ENCODE measurements at regions not wholly inside any gene's neighbourhood (a gene's known extent, or its start where the extent isn't known, plus 50 kb on each side); places are given as distances from the start of the nearest gene placed in this dataset.
A peak's percentile ranks its signal among the peaks of the same experiment; 100 is the strongest.
"Not testable (repeated sequence)": the region's sequence is repeated elsewhere in the genome, so short reads cannot be mapped to it uniquely, and the experiment has no call there.

DNA sequence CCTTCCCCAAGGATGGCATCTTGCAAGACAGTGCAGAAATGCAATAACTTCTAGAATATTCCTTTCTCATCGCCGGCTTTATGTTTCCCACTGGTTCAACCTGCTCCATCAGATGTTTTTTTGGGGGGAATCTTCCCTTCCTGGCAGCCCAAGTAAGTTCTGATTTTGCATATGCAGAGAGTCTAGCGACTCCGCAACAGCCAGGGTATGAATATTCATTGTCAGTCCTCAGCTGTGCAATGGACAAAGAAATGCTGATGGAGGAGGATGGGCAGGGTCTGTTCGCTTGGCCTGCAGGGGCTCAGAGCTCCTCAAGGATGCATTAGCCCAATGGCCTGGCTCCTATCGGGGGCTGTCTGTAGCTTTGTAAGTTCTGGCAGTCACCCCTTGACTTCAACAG is 358.8 kb upstream of the CCL2 start:
- no peak for DNase-seq (ENCODE audit: low spot score)

DNA sequence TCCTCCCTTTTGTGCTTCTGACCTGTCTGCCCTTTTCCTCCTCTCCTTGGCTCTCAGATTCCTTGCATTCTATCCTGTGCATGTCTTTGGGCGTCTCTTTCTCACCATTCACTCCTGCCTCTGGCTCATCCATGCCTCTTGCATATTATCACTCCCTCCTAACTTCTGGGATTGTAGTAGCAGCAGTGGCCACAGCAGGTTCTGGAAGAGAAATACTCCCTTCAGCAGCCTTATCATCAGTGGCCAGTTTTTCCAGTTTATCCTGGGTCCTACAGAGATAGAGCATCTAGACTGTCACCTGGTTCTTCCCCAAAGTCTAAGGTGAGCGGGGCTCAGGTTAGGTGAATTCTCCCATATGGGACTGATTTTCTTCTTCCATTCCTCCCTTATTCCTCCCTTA is 354.0 kb upstream of the CCL2 start:
- DNase-seq (ENCODE audit: low spot score), result no peak

DNA sequence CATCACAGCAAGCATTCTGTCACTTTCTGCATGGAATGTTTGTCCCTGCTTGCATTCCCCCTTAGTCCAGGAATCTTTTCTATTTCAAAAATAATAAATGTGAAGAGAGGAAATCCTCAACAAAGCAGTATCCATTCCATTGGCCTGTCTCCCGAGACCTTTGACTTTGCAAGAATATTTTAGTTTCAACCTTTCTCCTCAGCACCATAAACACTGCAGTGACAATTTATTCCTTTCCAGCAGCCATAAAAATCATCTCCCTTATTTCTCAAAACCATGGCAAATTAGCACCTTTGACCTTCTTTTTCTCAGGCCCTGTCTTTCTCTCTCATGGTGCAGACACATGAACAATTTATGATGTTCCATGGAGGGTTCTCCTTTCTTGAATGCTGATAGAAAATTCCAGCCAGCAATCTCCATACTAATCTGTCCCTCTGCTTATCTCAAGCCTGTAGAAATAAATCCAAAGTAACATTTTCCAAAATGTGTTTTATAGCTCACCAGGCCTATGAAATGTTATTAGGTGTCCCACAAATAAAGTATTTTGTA is 352.1 kb upstream of the CCL2 start:
- DNase-seq (ENCODE audit: low spot score), result no peak

DNA sequence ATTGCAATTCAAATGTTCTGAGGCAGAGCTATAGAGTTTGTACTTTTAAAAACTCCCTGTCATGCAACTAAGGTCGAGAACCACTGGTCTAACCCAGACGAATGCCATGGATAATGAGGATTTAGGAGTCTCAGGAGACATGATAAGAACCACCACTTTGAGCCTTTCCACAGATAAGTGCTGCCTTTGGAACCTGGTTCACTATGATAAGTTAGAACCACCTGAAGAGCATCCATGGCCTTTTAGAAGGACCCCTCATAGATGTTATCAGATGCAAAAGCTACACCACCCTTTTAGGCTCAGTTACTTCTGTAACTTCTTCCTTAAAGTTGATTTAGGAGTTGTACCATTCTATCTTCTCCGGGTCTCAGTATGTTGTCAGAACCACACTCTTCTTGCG is 350.6 kb upstream of the CCL2 start:
- no peak for DNase-seq (ENCODE audit: low spot score)

DNA sequence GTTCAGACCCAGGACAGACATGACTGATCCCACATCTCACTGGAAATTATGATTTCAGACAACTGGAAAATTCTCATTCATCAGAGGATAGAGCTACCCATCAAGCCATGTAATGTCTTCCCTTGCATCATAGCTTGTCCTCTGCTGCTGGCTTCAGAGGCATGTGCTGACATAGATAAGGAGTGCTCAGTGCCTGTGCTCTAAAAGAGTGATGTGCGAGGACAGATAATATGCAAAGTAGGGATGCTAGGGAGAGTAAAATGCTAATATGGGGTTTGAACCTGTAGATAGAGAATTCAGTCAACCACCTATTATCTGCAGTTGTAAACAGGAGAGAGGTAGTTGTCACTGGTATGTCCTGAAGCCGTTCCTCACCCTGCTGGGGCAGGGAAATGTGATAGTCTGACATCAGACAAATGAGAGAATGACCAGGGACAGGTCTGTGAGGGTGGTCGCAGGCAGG is 349.7 kb upstream of the CCL2 start:
- DNase-seq (ENCODE audit: low spot score), result no peak

DNA sequence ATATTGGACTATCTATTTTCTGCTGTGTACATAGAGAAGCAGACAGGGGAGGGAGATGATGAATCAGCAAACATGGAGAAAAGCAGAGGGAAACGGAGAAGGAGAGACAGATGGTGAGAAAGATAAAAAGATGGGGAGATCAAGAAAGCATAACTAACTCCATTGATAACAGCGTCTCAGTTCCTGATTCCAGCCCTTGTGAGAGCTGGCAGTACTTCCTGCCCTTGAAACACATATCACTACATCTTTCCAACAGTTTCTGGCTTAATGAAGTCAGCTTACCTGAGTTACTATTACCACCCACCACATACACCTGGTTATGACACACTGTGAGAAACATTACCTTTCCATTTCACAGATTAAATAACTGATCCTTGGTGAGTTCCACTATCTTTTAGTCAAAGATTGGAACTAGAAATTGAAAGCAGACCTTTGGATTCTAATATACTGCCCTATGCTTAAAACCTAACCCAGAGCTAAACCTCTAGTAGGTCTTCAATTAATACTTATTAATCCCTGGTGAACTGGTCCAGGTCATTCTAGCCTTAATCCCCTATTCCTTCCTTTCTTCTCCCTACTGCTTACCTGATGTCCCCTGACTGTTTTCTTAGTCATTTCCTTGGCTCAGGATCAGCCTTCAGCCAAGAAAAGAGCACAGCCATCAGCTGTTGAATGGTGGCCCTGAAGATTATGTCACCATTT is 346.6 kb upstream of the CCL2 start:
- no peak for DNase-seq (ENCODE audit: low spot score)

DNA sequence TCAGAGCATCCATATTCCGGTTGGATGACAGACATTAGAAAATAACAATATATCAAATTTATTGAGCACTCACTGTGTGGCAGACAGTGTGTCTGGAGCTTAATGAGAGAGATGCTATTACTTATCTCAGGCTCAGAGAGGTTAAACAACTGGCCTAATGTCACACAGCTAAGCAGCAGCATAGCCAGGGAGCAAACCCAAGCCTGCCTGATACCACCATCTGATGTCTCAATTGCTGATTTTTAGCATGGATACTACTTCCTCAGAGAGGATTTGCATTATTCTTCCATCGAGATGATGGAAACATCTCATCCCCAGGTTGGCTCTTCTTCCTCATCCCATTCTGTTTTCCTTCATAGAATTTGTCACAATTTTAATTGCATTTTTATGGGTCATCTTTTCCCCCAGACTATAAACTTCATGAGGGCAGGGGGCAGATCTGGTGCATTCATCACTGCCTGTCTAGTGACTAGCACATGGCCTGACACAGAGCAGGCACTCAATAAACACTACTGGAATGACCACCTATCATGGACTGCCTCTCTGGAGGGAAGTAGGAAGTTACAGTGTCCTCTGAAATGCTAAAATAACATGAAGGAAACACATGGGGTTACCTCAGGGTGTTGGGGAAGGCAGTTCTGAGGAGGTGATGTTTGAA is 344.8 kb upstream of the CCL2 start:
- DNase-seq (ENCODE audit: low spot score), result no peak

DNA sequence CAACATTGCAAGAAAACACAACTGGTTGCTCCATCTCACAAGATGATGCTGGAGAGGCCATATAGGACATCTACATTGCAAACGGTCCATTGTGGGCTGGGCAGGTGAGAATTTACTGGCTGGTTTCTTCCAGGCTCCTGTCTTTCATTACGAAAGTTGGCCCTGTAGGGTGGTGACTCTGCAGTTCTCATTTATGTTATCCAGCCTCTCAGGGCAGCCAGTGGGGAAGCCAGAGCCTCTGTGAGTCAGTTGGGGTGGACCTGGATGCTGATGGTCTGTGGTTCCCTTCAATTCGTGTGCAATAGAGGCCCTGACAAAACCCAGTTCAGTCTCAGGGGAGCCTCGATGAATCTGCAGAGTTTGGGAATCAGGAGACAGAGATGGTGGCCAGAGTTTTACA is 341.0 kb upstream of the CCL2 start:
- no peak for DNase-seq (ENCODE audit: low spot score)

DNA sequence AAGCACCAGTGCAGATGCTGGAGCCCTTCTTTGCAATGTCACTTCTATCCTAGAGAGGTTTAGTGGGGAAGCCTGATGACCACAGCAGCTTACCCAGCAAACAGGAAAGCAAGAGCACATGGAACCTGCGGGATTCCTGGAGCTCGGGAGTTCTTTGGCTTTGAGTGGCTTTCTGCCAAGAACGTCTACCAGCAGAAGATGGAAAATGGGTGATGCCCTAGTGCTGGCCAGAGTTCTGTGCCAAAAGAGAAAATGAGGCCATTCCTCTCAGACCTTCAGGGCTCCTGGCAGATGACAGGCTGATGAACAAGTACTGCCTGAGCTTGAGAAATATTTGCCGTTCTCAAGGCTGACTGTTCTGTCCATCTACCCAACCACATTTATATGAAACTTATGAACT is 332.1 kb upstream of the CCL2 start:
- no peak for DNase-seq (ENCODE audit: low spot score)

DNA sequence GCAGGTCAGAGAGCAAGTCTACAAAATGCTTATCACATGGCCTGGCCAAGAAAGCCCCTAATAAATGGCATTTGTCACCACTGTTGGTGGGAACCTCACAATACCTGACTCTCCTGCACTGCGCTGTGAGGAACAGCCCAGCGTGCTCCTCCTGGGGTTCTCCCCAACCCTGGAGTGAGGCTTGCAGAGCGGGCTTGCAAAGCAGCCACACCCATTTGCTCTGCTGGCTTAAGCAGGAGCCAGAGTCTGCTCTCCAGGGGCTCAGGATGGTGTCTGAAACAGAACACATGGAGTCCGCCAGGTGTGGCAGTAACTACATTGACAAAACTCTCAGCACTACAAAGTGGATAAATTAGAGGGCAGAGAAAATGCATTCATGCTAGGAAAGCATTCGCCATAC is 331.0 kb upstream of the CCL2 start:
- DNase-seq (ENCODE audit: low spot score), result no peak

DNA sequence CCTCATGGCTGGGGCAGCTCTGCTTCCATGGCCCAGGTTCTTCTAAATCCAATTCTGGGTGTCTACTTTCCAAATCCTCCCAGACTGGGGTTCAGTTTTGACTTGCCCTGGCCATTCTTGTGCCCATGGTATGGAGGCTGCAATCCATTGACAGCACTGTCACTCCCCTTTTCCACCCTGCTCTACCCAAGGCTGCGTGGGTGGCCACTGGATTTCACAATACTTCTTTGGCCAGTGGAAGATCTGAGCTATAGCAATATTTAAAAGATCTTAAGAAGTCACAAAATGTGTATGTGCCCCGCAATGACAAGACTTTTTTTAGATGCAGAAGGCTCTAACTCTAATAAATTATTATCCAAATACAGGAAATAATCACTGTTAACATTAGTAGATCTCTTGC is 329.4 kb upstream of the CCL2 start:
- DNase-seq (ENCODE audit: low spot score), result no peak

DNA sequence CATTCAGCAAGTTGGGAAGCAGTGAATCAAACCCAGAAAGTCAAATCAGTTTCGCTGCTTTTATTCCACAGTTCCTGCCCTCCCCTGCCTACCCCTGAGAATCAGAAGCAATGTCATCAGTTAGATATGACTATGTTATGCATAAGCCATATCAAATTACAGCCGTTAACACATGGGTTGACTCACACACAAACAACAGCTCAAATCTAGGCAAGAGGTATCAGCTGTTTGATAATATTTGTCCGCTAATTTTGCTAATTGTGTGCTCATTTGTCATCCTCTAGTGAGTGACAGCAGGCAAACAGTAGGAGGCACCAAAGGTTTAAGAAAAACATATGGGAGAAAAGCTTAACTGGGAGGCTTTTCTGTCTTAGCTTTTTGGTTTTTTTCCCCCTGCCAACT is 327.4 kb upstream of the CCL2 start:
- peak; percentile 36 for DNase-seq (ENCODE audit: low spot score)

DNA sequence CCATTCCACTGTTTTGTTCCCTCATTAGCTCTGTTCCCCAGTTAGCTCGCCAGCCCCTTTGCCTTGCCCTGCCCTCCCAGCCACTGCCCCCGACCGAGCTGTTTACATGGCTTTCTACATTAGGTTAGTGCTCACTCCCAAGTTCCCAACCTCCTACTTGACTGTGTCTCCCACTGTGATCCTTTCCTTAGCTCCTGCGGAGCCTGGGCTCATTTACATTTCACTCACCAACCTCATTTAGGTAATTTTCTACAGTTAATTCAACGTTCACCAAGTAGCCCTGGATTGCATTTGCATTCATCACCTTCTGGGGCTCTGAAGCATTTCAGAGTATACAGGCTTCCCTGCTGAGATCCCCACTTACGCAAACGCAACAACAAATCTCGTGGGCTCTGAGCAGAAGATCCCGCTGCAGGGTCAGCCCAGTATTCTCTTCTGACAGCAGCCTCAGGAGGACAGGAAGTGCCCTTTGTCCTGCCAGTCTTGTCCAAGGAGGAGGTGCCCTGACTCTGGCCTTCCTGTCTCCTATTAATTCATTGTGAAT is 325.8 kb upstream of the CCL2 start:
- no peak for DNase-seq (ENCODE audit: low spot score)

DNA sequence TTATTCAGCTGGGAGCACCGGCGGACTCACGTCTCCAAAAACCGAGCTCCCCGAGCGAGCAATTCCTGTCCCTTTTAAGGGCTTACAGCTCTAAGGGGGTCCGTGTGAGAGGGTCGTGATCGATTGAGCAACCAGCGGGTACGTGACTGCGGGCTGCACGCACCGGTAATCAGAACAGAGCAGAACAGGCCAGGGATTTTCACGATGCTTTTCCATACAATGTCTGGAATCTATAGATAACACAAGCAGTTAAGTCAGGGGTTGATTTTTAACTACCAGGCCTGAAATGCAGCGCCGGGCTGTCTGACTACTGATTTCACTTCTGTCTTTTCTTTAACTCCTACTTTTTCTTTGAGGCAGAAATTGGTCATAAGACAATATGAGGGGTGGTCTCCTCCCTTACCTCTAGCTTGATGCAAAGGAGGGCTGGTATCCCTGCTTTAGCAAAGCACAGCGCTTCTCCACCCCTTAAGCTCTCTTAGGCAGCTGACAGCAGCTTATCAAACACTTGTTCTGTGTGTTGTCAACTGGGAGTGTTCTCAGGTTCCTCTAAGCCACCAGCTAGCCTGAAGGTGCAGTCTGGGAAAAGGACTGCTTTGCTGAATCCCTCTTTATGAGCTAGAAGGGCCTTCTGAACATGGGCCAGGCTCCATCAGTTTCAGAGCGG is 323.8 kb upstream of the CCL2 start:
- not testable (repeated sequence) for DNase-seq (ENCODE audit: low spot score)

DNA sequence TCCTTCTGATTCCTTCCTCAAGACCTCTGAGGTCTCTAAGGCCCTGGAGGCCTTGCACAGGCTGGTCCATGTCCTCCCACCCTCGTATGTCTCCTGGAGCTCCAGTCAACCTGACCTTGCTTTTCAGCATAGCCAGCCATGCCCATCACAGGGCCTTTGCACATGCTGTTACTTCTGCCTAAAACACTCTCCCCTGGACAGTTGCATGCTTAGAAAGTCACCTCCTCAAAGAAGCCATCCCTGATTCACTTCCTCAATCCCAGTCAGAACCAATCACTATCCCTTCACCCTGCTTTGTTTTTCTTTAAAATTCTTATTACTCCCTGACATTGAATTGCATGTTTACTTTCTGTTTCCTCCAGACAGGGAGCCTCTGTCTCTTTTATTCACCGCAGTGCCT is 322.1 kb upstream of the CCL2 start:
- DNase-seq (ENCODE audit: low spot score), result no peak

DNA sequence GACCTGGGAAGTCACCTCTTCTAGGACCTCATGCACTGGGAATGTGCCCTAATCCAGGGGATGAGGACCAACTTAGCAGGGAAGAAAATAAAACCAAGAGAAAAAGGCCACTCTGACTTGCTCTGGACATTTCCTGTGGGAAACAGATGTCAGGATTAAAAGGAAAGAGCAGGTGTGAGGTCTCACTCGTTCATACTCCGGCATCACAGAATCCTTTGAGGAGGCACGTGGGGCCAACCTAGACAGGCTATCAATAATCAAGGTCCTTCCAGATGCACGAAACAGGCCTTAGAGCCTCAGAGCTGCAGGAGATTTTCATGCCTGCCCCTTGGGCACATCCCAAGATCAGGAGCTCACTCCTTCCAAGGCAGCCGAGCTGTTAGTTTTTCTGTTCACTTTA is 321.5 kb upstream of the CCL2 start:
- DNase-seq (ENCODE audit: low spot score), result no peak

DNA sequence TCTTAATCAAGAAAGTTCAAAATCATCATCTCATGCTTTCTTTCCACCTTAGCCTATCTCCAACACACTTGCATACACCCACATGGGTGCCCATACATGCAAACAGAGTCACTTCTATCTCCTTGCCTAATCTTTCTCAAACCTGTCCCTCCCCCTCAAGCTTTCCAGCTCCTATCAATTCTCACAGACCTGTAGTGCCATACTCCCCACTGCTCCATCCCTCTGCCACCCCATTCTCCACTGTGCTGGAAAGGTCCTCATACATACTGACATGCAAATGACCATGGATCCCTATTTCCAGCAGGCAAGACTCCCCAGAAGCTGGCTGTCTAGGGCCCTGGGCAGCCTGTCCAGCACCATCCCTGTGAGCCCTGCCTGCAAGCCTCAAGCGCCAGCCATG is 320.4 kb upstream of the CCL2 start:
- DNase-seq (ENCODE audit: low spot score), result no peak

DNA sequence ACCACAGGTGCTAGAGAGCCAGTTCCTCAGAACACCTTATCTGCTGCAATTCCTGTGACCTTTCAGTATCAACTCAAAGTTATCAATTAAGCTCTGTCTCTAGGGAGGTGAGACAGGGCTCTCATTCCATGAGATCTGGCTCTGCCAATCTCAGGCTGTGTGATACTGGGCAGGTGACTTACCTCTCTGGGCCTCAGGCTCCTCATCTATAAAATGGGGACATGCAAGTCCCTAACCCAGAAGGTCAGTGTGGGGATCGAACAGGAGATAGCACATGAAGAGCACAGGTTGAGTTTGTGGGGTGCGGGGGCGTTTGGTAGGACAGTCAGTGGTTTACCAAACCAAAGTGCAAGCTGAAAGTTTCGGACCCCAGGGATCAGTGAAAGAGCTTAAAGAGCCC is 319.3 kb upstream of the CCL2 start:
- no peak for DNase-seq (ENCODE audit: low spot score)

DNA sequence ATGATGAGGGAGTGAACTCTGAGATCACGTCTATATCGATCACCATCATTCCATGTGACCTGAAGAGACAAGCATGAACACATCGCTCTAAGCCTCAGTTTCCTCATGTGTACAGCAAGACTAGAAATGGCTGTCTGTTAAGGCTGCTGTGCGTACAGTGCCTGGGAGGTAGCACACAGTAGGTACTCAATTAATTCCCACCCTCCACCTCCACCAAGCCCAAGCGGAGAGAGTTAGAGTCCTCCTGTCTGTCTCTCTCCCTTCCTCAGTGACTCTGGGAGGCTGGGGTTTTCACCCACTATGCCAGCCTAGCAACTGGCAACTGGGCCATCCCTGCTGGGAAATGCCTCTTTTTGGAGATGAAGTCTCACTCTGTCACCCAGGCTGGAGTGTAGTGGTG is 318.3 kb upstream of the CCL2 start:
- DNase-seq (ENCODE audit: low spot score), result no peak

DNA sequence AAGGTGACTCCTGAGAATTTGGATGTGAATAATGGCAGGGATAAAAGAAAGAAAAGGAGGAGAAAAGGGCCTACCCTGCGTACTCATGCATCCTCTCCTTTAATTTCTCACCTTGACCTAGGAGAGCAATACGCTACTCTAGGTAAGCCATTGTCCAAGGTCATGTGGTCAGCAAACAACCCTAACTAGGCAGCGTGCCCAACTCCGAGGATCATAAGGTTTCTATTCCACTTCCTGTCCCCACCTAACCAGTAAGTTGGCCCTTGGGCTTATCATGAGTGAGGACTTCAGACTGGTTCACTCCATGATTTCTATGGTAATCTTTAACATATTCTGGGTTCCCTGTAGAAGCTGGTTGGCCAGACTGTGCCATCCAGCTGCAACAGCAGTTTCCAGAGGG is 315.1 kb upstream of the CCL2 start:
- no peak for DNase-seq (ENCODE audit: low spot score)

DNA sequence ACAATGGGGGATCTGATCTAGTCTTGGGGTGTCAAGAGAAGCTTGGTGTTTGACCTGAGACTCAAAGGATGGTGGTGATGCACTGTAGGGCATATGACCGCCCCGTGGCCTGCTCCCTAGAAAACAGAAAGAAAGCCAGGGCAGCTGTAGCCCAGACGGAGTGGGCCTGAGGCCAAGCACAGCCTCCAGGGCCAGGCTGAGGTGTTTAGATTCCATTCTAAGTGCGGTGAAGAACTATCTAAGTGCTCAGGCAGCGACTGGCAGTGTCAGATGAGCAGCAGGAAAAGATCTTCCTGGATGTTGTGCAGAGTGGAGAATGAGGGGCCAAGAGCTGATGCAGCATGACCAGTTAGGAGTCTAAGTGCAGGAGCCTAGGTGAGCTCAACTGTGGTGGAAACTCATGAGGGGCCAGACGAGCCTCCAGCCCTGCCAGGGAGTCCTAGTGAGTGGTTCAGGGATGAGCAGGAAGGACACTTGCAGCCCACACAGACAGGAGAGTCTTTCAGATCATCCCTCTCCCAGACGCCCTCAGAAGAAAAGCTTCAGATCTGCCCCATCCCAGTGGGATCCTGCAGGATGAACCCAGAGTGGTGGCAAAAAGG is 314.2 kb upstream of the CCL2 start:
- no peak for DNase-seq (ENCODE audit: low spot score)

DNA sequence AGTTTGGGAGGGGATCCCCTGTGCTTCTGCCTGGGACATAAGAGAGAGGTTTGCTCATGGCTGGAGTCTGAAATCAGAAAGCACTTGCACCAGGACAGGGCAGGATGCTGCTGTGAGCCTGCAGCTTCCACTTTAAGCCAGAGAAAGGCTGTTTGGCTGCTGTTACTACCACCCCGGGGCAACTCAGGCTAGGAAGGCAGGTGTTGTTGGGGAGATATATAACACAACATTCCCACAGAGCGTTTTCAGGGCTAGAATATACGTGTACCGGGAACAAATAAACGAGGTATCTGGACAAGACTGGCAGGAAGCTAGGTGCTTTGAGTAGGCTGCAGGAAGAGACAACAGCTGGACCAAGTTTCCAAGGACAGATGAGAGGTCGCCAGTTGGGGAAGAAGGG is 313.3 kb upstream of the CCL2 start:
- no peak for DNase-seq (ENCODE audit: low spot score)

DNA sequence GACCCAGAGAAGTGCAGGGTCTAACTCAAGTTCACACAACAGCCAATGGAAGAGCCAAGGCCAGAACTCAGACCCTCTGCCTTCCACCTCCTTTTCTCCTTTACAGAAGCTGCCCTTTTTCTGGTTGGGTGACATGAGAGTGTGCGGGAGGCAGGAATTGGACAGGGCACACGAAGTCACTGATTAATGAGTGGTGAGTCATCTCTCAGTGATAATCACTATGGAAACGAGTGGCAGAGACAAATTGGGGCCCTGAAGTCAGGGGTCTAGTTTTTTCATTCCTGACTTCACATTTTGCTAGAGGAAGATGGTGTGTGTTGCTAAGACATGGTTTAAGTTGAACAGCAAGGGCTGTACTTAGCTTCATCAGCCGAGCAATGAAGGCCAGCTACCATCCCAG is 312.7 kb upstream of the CCL2 start:
- DNase-seq (ENCODE audit: low spot score), result no peak

All from pons (tissue), 1 donor.